G401 (cell line): ENCODE measurements at regions not wholly inside any gene's neighbourhood (a gene's known extent, or its start where the extent isn't known, plus 50 kb on each side); places are given as distances from the start of the nearest gene placed in this dataset.
A peak's percentile ranks its signal among the peaks of the same experiment; 100 is the strongest.
"Not testable (repeated sequence)": the region's sequence is repeated elsewhere in the genome, so short reads cannot be mapped to it uniquely, and the experiment has no call there.

ENCODE experiments used
- DNase-seq: peaks from one replicate; pipeline ENCODE4 v3.0.0-alpha.2; 2015; ENCODE audit warnings: low spot score
- in situ Hi-C: cut with HindIII; loops from 2 replicates; pipeline ENCODE4 v1.10.0; 2016; ENCODE audit warnings: low sequenced_read_pairs, mixed read lengths

GRCh38 chr5:6244339-6244714 lies 134.0 kb downstream of the MED10 start:
- DNase-seq, result no peak
- in situ Hi-C loops, result no loop called here

GRCh38 chr5:6243706-6244338 lies 134.5 kb downstream of the MED10 start:
- DNase-seq, result no peak
- in situ Hi-C loops, result no loop called here

GRCh38 chr5:6241056-6241455 lies 137.3 kb downstream of the MED10 start:
- DNase-seq, in situ Hi-C loops: not testable (repeated sequence)

GRCh38 chr5:6236858-6237481 lies 141.4 kb downstream of the MED10 start:
- DNase-seq, result no peak
- in situ Hi-C loops, result no loop called here

GRCh38 chr5:6236170-6236793 lies 142.1 kb downstream of the MED10 start:
- no peak for DNase-seq
- in situ Hi-C loops, result no loop called here

- in situ Hi-C loops, result no loop called here
- peak; percentile 51 for DNase-seq
These were observed 142.6 kb downstream of the MED10 start for GRCh38 chr5:6235726-6236125.

- no peak for DNase-seq
- in situ Hi-C loops, result no loop called here
These were observed 149.8 kb downstream of the MED10 start for GRCh38 chr5:6228257-6229250.

GRCh38 chr5:6225121-6225607 lies 153.2 kb downstream of the MED10 start:
- no peak for DNase-seq
- in situ Hi-C loops, result no loop called here

GRCh38 chr5:6224406-6224805 lies 153.9 kb downstream of the MED10 start:
- in situ Hi-C loops, result no loop called here
- DNase-seq, result no peak

GRCh38 chr5:6222899-6223298 lies 155.4 kb downstream of the MED10 start:
- in situ Hi-C loops, result no loop called here
- no peak for DNase-seq

GRCh38 chr5:6222121-6222520 lies 156.2 kb downstream of the MED10 start:
- in situ Hi-C loops, result no loop called here
- no peak for DNase-seq

- in situ Hi-C loops, result no loop called here
- DNase-seq, result no peak
These were observed 157.2 kb downstream of the MED10 start for GRCh38 chr5:6221141-6221626.

- DNase-seq, result no peak
These were observed 157.8 kb downstream of the MED10 start for GRCh38 chr5:6220346-6221088.

GRCh38 chr5:6218517-6218916 lies 159.8 kb downstream of the MED10 start:
- no peak for DNase-seq
- in situ Hi-C loops, result no loop called here

More at GRCh38 chr5:6220346-6221088, 157.8 kb downstream of the MED10 start:
- in situ Hi-C loops, result no loop called here

- DNase-seq, result no peak
- in situ Hi-C loops, result no loop called here
These were observed 160.2 kb downstream of the MED10 start for GRCh38 chr5:6218116-6218515.

GRCh38 chr5:6216471-6217075 lies 161.8 kb downstream of the MED10 start:
- in situ Hi-C loops, result no loop called here

GRCh38 chr5:6215891-6216290 lies 162.5 kb downstream of the MED10 start:
- in situ Hi-C loops, result no loop called here
- DNase-seq, result no peak

More at GRCh38 chr5:6216471-6217075, 161.8 kb downstream of the MED10 start:
- no peak for DNase-seq

GRCh38 chr5:6212244-6212643 lies 166.1 kb downstream of the MED10 start:
- in situ Hi-C loops, result no loop called here
- no peak for DNase-seq
